GM19351 (cell line): ENCODE measurements at regions not wholly inside any gene's neighbourhood (a gene's known extent, or its start where the extent isn't known, plus 50 kb on each side); places are given as distances from the start of the nearest gene placed in this dataset.
"Not testable (repeated sequence)": the region's sequence is repeated elsewhere in the genome, so short reads cannot be mapped to it uniquely, and the experiment has no call there.

ENCODE experiments used
- ATAC-seq: cut with Tn5 transposase; IDR thresholded peaks from one replicate; pipeline ENCODE4 v1.9.1; 2021; ENCODE audit warnings: mild to moderate bottlenecking, moderate library complexity; ENCODE audit not compliant: unreplicated experiment

DNA sequence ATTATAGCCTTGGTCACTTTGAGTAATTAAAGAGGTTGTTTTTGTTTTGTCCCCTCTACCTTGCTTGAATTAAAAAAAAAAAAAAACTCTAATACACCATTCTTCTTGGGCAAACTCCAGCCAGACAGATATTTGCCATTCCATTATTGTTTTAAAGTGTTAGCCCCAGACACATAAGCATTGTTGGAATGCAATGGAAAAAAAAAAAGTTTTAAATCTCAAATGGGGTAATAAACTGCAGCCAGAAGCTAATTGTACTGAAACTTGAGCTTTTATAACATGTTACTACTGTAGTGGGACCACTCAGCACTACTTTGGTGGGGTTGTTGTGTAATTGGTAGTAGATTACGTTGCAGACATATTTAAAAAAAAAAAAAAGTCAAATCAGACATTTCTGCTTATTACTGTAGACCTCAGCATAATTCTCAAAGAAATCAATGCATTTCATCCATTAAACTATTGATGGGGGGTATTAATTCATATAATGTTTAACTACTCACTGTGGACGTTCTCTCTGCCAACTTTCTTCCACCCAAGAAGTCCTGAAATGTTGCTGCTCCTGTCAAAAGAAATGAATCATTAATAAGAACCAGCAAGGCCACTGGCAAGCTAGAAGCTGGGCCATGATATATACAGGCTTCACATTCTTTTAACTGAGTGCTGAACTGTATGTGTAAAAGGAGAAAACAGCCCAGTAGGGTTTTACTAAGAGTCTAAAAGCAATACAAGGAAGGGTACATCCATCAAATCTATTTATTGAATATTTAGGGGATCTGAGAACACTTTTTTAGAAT, 626.6 kb upstream of the SOX9 start:
- no peak for ATAC-seq

DNA sequence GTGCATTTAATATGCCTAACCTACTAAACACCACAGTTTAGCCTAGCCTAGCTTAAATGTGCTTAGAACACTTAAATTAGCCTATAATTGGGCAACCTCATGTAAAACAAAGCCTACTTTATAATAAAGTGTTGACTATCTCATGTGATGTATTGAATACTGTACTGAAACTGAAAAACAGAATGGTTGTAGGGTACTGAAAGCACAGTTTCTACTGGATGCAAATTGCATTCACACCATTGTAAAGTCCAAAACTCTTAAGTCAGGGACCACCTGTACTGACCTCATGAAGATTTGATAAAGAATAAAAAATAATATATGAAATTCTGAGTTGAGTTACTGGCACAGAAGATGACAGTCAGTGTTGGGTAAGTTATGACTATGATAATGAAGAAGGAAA, 625.4 kb upstream of the SOX9 start:
- no peak for ATAC-seq

DNA sequence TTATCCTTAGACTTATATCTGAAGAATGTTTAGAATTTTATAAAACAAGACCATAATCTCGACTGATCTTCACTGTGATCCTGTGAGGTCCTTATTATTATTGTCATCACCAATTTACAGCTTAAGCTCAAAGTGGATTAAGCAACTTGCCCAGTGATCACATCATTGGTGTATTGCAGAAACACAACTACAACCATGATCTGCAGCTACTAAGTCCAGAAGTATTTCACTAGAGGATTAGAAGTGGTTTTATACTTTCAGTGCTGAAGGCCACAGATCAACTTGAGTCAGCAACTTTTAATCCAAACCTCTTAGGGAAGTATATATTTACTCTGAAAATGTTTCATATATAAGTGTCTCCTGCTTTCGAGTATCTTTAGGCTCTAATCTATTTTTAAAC, 624.3 kb upstream of the SOX9 start:
- ATAC-seq = no peak

DNA sequence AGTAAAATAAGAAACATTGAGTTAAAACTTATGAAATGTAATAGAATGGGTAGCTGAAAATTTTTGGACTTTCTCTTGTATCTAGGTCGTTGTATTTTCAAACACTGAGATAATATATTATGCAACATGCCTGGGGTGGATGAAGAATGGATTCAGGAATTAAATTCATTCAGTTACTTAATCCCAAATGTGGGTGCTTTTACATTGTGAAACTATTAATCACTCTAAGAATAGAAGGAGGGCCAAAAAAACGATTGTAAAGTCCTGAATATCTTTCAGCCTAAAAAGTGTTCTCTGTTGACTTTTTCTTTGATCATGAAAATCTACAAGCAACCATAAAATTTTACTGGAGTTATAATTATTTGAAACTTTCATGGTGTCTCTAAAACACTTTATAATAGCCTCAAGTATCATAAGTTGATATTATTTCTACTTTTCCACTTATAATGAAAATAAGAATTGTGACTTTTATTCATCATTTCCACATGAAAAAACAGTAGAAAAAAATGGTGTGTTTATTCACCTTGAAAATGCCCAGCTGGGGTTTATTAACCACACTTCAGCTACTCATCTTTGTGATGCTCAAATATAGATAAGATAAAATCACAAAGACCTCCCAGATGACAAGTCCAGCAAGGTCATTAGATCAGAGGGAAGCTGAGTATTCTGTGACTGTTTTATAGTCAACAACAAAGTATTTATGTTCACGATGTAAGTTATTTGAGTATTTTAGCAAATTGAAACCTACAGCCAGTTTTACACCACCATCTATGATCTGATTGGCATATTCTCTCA, 619.9 kb upstream of the SOX9 start:
- no peak for ATAC-seq

DNA sequence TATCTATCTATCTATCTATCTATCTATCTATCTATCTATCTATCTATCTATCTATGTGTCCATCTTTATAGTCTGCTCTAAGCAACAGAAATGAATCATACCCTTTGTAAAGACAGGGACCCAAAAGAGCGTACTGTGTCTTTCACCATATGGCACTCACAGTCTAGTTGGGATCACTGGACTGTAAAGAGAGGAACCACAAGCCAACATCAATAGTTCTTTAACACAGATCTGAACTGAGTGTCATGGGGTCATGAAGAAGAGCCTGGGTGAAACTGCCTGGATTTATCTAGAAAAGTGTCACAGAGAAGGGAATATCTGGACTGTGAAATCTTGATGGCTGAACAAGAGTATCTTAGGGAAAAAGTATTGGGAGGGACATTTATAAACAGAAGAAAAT, 619.1 kb upstream of the SOX9 start:
- no peak for ATAC-seq

DNA sequence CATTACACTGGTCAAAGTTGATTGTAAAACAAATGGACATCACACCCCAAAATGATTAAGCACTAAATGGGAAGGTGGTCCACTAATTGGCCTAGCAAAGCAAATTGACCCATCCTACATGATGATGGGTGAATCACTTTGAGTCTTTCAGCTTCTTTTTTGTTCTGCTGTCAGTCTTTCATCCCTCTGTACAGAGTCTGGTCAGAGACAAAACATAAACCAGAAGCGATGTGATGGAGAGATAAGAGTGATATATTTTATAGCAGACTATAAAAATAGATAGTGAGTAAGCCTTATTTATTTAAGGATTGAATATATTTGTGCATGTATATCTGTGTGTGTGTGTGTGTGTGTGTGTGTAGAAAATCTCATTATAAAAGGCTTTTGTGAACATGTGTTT, 618.4 kb upstream of the SOX9 start:
- ATAC-seq = no peak

DNA sequence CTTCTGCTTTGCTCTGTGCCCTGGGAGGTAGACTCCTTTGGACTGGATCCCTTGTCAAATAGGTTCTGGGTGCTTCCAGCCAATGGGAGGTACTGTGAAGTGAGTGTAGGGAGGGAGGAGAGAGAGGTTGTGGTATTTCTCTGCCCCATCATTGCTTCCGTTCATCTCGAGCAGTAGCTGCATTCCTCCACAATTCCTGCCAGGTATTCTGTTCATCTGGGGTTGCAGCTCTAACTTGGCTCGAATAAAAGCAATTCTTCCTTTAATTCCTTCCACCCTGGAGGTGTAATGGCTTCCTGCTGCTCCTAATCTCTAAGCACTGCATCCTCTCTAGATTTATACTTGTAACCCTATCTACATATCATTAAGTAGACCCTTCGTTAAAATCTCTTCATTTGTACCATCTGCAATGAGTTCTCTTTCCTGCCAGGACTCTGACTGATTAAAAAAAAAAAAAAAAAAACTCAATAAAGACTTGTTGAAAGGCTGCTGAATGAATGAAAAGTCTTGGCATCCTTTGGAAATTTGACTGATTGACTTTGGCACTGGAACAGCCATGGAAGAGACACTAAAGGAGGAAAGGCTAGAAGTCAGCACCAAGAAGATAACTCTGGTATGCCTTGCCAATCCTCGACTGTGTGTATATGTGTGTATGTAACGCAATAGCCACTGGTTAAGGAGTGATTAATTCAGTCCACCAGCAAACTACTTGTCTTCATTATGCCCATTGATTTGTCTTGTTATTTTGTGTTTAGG, 616.9 kb upstream of the SOX9 start:
- ATAC-seq = no peak

DNA sequence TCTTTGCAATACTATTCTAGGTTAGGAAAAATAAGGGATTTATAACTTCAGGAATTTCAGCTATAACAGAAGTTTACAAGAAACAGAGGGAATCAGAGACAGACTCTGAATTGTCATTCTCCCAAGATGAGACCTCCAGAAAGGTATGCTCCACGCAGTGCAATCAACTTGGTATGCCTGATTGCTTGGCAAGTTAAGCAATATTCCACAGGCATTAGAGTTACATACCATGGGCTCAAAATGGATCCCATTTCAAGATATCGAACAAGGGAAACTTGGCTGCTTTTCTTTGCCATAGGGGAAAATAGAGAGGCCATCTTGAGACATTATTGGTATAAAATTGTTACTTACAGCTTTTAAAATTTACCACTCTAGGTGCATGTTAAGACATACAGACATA, 615.6 kb upstream of the SOX9 start:
- no peak for ATAC-seq

DNA sequence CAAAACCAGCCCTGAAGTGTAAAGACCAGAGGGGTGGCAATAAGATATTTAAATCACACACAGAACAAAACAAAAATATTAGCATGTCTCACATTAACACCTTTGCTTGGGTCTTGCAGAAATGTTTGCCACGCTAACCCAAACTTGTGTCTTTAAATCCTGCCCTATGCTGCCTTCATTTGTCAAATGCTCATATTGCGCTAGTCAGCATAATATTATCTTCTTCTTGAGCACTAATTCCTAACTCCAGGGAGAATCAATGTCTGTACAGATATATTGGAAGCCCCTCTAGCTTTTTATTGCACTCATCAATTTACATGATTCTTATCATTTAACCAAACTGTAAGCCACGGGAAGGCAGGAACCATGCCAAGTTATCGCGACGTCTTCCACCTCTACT, 614.8 kb upstream of the SOX9 start:
- no peak for ATAC-seq

DNA sequence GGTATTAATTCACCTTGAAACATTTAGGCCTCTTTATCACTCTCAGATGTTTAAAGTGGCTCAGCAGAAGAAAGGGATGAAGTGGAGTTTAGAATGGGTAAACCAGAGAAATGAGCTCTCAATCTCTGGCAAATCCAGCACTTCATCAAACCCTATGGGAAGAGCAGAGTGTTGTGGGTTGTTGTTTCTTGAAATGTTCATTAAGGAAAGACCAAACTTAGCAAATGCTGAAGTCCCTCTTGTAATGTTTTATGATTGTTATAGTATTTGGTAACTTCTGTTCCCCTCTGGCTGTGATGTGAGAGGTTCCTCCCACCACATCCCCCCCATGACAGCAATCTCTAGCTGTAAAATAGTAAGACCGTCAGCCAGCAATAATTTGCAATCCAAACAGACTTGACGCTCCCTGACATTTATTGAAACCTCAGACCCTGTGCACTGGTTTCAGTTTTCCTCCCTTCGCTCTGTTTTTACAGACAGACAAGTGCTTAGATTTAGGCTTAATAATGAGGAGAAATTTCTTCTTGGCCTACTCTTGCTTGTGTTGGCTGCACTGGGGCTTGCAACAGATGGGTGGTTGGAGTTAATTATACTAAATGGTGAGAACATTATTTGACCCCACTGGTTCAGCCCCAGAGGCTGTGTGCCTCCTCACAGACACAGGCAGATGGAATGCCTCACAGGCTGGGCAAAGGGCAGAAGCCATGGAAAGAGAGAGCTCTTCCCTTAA, 609.4 kb upstream of the SOX9 start:
- ATAC-seq = no peak

DNA sequence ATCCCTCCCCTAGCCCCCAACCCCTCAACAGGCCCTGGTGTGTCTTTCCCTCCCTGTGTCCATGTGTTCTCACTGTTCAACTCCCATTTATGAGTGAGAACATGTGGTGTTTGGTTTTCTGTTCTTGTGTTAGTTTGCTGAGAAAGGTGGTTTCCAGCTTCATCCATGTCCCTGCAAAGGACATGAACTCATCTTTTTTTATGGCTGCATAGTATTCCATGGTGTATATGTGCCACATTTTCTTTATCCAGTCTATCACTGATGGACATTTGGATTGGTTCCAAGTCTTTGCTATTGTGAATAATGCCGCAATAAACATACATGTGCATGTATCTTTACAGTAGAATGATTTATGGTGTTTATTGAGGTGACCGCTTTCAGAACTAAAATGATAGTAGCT, 607.1 kb upstream of the SOX9 start:
- not testable (repeated sequence) for ATAC-seq

DNA sequence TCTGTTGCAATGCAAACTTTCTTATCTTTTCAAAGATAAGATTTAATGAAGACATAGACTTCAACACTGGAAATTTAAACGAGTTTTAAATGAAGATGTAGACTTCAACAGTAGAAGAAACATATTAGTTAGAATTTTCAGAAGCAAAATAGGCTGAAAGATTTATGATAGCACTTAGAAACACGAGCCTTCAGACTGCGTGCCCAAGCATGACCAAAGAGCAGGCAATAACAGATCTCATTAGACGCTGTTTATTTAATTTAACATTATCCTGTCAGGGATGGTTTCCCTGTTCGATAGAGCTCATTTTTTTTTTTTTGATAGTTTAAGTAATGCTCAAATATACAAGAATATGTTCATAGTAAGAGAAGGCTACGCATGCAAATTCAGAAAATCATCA, 604.7 kb upstream of the SOX9 start:
- no peak for ATAC-seq

DNA sequence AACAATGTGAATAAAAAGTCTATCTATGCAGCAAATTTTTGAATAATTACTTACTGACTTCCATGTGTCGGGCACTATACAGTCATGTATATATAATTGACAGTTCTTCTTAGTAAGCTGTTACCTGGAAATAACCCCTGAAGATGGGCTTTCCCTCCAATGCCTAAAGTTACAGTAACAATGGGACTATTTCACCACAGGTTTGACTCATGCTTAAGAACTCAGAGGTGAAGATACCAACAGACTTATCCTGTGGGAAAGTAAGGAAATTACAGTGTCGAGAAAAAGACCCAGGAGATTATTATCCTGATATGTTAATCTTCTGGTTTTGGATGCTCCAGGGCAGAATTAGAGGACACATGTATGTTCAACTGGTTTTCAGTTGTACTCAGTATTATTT, 601.5 kb upstream of the SOX9 start:
- ATAC-seq = no peak

DNA sequence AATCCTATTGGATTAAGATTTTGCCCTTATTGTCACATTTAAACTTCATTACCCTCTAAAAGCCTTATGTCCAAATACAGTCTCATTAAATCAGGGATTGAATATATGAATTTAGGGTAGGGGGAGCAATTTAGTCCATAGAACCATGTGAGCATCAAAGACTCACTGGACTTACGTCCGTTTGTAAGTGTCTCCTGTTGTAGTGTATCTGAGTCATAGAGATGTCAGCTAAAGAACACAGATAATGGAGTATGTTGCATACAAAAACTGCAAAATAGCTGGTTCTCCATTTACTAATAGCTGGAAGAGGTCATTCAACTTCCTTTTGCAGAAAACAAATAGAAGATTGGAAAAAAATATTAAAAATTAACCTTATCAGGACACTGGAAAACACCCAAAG, 599.1 kb upstream of the SOX9 start:
- no peak for ATAC-seq

DNA sequence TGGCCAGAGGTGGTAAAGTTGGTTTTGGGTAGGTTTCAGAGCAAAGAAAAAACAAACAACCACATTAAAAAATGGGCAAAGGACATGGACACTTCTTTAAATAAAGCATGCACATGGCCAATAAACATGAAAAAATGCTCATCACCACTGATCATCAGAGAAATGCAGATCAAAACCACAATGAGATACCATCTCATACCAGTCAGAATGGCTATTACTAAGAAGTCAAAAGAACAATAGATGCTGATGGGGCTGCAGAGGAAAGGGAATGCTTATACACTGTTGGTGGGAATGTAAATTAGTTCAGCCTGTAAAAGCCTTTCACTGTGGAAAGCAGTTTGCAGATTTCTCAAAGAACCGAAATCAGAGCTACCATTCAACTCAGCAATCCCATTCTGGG, 598.4 kb upstream of the SOX9 start:
- ATAC-seq = no peak

DNA sequence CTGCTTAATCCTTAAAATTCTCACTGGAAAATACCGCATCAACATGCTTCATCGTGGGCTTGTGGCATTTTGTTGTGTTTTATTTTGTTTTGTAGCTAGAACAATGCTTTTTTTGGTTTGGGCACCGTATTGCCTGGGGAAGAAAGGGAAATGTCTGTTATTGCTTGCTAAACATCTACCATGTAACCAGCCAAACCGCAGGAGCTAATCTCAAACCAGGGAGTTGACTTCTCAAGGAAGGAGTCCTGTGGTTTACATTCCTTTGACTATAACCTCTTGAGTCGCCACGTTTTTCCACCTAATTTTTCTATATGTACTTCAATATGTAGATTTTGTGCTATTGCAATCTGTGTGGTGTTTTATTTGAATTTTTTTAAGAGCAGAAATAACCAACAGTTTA, 593.5 kb upstream of the SOX9 start:
- ATAC-seq = no peak

DNA sequence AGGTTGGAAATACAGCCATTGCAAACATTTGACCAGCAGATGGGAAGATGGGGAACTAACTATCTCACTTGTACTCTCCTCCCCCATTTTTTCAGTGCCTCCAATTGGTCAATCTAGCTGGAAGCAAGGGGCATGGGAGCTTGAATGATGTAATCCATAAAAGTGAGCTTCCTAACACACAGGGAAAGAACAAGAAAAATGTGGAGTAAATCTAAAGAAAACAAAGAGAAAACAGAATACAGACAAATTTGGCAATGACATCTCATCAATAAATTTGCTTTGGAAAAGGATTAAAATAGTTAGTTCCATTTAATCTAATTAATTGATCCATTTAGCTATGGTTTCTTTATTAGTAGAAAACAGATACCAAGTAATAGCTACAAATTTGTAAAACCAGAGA, 592.6 kb upstream of the SOX9 start:
- ATAC-seq = no peak

DNA sequence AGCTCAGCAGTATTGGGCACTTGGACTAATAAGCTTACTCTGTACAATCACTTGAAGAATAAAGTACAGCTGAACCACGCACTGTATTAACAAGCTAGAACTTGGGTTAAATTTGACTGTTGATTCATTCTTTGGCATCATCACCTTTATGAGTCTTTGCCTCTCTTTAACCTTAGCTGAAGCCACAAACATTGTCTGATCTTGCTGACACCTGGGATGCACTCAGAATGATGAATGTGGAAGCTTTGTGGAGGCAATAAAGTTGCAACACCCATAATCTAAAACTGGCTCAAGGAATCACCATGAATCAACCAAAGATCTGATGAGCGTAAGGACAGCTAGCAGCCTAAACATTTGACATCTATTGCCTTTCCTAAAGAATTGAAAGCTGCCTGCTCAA, 590.6 kb upstream of the SOX9 start:
- ATAC-seq = no peak

DNA sequence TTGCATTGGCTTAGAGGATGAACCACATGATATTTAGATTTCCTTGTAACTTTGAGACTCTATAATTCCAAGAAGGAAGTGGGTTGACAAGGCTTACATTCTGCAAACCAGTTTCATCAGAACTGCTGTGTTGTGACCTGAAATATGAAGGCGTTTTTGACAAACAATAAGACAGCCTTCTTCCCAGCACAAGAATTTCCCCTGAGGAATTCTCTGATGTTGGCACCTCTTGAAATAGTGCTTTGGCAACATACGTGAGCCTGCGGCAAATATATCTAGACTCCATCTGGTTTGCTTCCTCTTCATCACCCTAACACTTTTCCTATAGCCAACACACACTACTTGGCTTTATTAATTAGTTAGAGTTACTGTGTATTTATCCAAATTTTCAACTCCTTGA, 585.5 kb upstream of the SOX9 start:
- no peak for ATAC-seq

DNA sequence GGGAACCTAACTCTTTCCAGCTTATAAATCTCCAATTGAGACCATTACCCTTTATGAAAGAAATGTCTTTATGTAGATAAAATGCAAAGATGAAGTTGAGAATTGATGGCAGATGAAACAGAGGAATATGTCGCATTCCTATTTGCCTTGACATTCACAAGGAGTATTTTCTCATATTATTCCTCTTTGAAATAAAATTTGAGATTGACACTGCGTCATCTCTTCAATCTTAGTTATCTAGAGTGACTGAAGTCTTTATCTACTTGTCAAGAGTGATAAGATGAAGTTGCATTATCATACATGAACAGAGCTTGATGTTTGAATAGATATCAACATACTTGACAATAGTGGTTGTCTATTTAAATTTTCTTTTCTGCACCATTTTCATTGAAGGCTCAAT, 574.4 kb upstream of the SOX9 start:
- ATAC-seq = no peak

DNA sequence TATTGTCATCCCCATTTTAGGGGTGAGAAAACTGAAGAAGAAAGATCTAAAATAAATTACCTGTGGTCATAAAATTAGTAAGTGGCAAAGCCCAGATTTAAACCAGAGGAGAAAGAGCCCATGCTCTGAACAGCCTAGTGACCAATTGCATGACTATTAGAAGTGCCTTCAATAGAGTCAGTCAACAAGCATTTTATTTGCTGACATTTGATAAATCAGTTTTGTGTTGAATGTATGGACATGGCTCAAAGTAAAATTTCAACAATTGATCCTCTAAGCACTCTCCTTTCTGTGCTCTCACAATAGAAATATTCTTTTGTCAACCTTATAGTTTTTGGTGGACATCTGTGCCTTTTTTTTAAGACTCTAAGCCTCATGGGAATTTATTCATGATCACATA, 572.9 kb upstream of the SOX9 start:
- no peak for ATAC-seq
